Glutamatergic neuron (in vitro differentiated cells): ENCODE measurements at regions not wholly inside any gene's neighbourhood (a gene's known extent, or its start where the extent isn't known, plus 50 kb on each side); places are given as distances from the start of the nearest gene placed in this dataset.

Experiments used
- DNase-seq: peaks from one replicate; pipeline ENCODE4 v3.0.0; 2022
- H3K27ac Mint-ChIP-seq: one replicate; pipeline ENCODE4 v1.8.0; 2020; ENCODE audit warnings: mild to moderate bottlenecking, mixed read lengths, inconsistent platforms; ENCODE audit not compliant: unreplicated experiment
- H3K27me3 Mint-ChIP-seq: one replicate; pipeline ENCODE4 v1.8.0; 2020; ENCODE audit warnings: mild to moderate bottlenecking, moderate library complexity, mixed read lengths, inconsistent platforms; ENCODE audit not compliant: unreplicated experiment
- H3K36me3 Mint-ChIP-seq: one replicate; pipeline ENCODE4 v1.8.0; 2020; ENCODE audit warnings: mild to moderate bottlenecking, mixed read lengths, inconsistent platforms; ENCODE audit not compliant: unreplicated experiment
- H3K4me1 Mint-ChIP-seq: one replicate; pipeline ENCODE4 v1.8.0; 2020; ENCODE audit warnings: mild to moderate bottlenecking, low read depth, mixed read lengths, inconsistent platforms; ENCODE audit not compliant: unreplicated experiment
- H3K4me3 Mint-ChIP-seq: one replicate; pipeline ENCODE4 v1.8.0; 2020; ENCODE audit warnings: mild to moderate bottlenecking, mixed read lengths, inconsistent platforms; ENCODE audit not compliant: unreplicated experiment
- H3K9me3 Mint-ChIP-seq: one replicate; pipeline ENCODE4 v1.8.0; 2020; ENCODE audit warnings: mild to moderate bottlenecking, moderate library complexity, mixed read lengths, inconsistent platforms; ENCODE audit not compliant: unreplicated experiment
- TF ChIP-seq, protein P1 (sequence below): fragments of 200-600 bp; sonication (generic); IDR thresholded peaks from one replicate; pipeline ENCODE4 v1.5.0; 2021; ENCODE audit not compliant: partially characterized antibody, unreplicated experiment

DNA sequence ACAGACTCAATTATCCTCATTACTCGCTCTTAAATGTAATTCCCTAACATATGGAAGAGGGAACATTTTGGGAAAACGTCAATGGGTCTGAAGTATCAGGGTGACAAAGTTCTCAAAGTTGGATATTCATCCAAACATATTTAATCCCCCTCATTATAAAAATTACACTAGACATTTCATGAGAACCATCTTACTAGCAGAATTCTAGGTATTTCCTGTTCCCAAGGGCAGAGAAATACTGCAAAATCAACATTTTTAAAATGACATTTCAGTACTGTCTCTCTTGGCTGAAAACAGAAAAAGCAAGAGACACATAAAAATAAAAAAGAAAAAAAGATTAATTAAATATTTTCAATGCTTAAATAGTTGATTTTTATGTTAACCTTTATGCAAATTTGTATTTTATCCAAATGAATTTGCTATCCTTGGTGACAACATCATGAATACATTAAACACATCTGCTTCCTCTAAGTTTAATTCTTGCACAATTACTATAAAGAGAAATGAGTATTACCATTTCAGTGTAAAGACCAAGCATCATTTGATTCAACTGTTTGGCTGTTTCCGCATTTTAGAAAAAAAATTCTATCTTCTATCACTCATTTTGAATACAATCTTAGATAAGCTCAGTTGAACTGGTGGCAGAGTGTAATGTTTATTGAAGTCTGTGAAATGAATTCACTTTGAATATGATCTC, 114.8 kb upstream of the COL8A1 start:
- TF ChIP-seq, protein P1, sequence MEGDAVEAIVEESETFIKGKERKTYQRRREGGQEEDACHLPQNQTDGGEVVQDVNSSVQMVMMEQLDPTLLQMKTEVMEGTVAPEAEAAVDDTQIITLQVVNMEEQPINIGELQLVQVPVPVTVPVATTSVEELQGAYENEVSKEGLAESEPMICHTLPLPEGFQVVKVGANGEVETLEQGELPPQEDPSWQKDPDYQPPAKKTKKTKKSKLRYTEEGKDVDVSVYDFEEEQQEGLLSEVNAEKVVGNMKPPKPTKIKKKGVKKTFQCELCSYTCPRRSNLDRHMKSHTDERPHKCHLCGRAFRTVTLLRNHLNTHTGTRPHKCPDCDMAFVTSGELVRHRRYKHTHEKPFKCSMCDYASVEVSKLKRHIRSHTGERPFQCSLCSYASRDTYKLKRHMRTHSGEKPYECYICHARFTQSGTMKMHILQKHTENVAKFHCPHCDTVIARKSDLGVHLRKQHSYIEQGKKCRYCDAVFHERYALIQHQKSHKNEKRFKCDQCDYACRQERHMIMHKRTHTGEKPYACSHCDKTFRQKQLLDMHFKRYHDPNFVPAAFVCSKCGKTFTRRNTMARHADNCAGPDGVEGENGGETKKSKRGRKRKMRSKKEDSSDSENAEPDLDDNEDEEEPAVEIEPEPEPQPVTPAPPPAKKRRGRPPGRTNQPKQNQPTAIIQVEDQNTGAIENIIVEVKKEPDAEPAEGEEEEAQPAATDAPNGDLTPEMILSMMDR = no peak
- H3K36me3 Mint-ChIP-seq = no peaks in the 10 kb centered on the region
- H3K9me3 Mint-ChIP-seq = no peaks in the 10 kb centered on the region
- H3K4me1 Mint-ChIP-seq = no peaks in the 10 kb centered on the region
- H3K27me3 Mint-ChIP-seq = peaks cover 2% of the 10 kb centered on the region
- no peak overlapping the region for H3K4me3 Mint-ChIP-seq
- DNase-seq = no peak
- H3K27ac Mint-ChIP-seq = no peak overlapping the region

DNA sequence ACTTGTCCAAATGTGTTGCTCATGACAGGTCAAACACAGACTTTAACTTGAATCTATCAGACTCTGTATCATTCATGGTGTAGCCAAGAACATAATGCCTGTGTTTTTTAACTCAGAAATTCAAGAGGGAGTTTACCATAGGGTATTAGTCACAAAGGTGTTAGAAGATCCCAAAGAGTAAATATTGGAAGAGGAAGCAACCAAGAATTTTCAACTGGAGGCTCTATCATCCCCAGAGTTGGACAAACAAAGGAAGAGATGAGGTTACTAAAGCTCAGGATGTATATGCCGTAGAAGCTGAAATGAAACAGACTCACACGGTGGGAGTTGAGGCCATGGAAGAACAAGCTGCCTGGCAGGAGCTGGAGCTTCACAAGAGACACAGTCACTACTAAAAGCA, 116.2 kb upstream of the COL8A1 start:
- Mint-ChIP-seq H3K36me3 (no peaks in the 10 kb centered on the region), H3K9me3 (no peaks in the 10 kb centered on the region), H3K4me1 (no peaks in the 10 kb centered on the region), H3K4me3 (no peak overlapping the region), H3K27me3 (peaks cover 2% of the 10 kb centered on the region), H3K27ac (no peak overlapping the region)
- TF ChIP-seq, protein P1 = no peak
- DNase-seq = no peak

DNA sequence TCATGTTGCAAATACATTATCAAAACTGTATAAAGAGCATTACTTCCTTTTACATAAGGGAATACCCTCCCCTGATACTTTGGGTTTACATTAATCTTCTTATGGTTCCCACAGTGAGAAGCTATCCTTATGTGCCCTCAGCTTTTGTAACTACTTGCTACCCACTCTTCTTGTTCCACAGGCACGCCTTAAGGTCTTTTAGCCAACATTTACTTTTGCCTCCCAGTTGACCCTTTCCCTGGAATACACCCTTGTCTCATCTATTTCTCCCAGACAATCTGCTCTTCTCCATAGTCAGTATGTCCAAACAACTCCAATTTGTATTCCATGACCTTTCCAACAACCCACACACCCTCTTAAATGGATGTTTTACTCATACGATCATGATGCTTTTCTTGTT, 116.8 kb upstream of the COL8A1 start:
- Mint-ChIP-seq H3K9me3 (no peaks in the 10 kb centered on the region), H3K27me3 (peaks cover 2% of the 10 kb centered on the region), H3K4me1 (no peaks in the 10 kb centered on the region), H3K4me3 (no peak overlapping the region), H3K36me3 (no peaks in the 10 kb centered on the region), H3K27ac (no peak overlapping the region)
- TF ChIP-seq, protein P1 = no peak
- DNase-seq = no peak

- no peaks in the 10 kb centered on the region for H3K9me3 Mint-ChIP-seq
- no peak overlapping the region for H3K27ac Mint-ChIP-seq
- H3K4me3 Mint-ChIP-seq = no peak overlapping the region
- no peak for DNase-seq
- TF ChIP-seq, protein P1 = no peak
- H3K27me3 Mint-ChIP-seq = peaks cover 2% of the 10 kb centered on the region
- H3K4me1 Mint-ChIP-seq = no peaks in the 10 kb centered on the region
- no peaks in the 10 kb centered on the region for H3K36me3 Mint-ChIP-seq
Measured at GRCh38 chr3:99520513-99520912, 117.9 kb upstream of the COL8A1 start.

DNA sequence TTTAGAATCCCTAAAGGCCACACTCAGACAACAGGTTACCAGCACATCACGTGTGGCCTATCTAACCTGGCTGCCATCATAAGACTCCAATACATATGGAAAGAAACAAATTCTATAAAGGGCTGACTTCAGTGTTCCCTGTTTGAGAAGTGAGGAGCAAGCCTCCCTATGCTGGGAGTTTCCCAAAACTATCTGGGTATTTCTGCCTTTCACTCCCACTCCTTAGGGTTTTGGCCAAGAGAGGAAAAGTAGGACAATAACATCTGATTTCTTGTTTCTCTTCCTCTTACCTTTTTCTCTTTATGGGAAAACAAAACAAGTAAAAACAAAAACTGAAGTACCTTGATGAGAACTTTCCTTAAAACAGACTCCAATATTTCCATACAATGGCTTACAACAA, 121.5 kb upstream of the COL8A1 start:
- DNase-seq = no peak
- no peaks in the 10 kb centered on the region for H3K4me1 Mint-ChIP-seq
- no peak overlapping the region for H3K4me3 Mint-ChIP-seq
- H3K9me3 Mint-ChIP-seq = no peaks in the 10 kb centered on the region
- H3K27ac Mint-ChIP-seq = no peak overlapping the region
- H3K27me3 Mint-ChIP-seq = peaks cover 2% of the 10 kb centered on the region
- TF ChIP-seq, protein P1 = no peak
- H3K36me3 Mint-ChIP-seq = no peaks in the 10 kb centered on the region
